ENCODE measurements at regions not wholly inside any gene's neighbourhood (a gene's known extent, or its start where the extent isn't known, plus 50 kb on each side); places are given as distances from the start of the nearest gene placed in this dataset.

- no peak for DNase-seq
Observed at GRCh38 chr10:33808475-33808874, 474.0 kb upstream of the NRP1 start.

DNA sequence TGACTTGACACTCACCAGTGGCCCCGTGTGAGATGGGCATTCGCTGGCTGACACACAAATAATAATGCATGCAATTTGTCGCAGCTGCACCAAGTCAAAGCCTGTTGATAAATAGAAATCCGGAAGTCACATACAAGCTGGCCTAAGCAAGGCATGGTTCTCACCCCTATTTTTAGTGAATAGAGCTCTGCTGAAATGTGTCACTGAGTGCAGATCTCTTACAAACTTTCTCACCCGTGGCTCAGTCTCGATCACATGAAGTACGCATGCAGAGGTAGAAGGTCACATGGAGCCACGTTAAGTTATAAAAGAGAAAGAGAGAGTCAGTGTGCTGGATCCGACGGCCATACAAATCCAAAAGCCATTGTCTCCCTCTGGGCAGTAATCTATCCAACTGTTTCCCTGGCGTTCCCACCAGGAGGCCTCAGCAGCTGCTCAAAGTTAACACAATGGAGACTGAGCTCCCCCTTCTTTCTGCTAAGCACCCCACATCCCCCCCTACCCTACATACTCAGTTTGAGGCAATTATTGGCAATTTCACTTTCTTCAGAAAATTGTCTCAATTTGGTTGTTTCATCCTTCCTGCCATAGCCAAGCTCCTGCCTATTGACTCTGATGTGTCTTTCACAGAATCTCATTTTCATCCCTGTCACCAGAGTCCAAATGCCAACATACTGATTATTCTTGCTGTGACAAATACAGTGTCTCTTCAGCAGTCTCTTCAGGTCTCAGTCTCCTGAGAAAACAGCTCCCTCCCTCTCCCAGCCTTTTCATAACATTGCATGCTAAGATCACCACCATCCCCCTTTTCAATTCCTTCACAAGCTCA, 473.3 kb upstream of the NRP1 start:
- DNase-seq = no peak

DNA sequence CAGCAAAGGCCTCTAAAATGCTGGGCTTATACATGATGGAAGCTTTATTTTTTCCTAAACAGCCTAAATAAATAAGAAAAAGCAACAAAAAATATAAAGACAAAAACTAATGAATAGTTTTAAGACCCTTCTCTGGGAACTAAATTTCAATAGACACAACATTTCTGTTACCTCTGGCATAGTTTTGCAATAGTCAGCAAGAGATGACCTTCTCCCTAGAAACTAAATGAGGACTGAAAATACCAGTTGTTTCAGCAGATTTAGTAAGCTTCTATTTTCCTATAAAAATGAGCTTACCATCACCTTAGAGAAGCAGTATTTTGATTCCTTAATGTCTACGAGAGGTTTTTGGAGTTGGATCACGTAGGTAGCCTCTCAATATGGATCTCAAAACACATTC, 471.4 kb upstream of the NRP1 start:
- no peak for DNase-seq

- DNase-seq = no peak
Observed at GRCh38 chr10:33804584-33804983, 470.1 kb upstream of the NRP1 start.

GRCh38 chr10:33803248-33803647, 468.8 kb upstream of the NRP1 start:
- no peak for DNase-seq

DNA sequence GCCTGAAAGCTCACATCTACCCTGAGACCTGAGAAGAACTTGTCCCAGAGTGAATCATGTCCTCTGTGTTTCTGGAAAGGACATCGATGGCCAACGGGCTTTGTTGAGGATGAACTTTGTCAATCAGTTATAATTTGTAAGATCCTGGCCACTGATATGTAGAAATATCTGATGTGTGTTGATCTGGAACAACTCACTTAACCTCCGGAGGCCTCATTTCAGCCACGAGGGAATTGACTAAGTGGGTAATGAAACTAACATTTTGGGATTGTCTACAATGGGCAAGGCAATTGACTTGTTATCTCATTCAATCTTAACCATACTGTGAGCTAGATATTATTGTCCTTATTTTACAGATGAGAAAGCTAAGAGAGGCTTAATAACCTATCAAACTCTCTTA, 468.1 kb upstream of the NRP1 start:
- DNase-seq = no peak

DNA sequence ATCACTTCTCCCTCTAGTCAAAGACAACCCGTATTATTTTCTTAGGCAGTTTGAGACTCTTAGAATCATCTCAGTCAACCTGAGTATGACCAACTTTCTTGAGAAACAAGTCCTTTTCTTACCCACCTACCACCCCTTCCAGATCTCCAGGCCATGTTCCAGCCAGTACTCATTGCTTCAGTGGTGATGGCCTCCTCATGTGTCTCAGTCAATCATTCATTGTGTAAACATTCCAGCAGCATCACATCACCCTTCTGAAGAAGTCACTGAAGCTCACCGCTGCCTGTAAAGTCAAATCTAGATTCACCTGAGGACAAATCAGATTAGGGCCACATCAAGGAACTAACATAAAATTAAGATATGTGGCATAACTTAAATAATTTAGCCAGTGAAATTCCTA, 467.2 kb upstream of the NRP1 start:
- DNase-seq = no peak

DNA sequence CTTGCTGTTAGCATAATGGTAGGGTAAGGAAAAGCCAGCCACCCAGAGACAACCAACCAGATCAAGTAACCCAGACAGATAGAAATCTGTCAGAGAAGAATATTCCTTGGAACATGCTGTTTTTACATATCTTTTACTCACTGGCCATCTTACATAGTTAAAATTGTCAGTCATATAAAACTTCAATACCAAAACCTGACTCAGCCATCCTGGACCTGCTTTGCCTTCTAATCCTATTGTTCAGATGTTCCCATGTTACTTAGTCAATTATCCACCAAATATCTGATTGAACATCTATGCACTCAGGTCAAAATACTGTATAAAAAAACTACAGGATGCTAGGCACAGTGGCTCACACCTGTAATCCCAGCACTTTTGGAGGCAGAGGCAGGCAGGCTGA, 466.5 kb upstream of the NRP1 start:
- DNase-seq = no peak

GRCh38 chr10:33800545-33800944, 466.1 kb upstream of the NRP1 start:
- DNase-seq = no peak

DNA sequence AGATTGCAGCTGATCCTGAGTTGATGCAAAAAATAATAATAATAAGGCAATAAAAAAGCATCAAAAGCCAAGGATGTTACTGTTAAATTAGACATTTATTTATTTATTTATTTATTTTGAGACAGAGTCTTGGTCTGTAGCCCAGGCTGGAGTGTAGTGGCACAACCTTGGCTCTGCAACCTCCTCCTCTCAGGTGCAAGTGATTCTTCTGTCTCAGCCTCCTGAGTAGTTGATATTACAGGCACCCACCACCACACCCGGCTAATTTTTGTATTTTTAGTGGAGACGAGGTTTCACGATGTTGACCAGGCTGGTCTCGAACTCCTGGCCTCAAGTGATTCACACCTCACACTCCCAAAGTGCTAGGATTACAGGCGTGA, 465.5 kb upstream of the NRP1 start:
- DNase-seq = no peak

- no peak for DNase-seq
Observed at GRCh38 chr10:33799281-33799943, 464.9 kb upstream of the NRP1 start.

DNA sequence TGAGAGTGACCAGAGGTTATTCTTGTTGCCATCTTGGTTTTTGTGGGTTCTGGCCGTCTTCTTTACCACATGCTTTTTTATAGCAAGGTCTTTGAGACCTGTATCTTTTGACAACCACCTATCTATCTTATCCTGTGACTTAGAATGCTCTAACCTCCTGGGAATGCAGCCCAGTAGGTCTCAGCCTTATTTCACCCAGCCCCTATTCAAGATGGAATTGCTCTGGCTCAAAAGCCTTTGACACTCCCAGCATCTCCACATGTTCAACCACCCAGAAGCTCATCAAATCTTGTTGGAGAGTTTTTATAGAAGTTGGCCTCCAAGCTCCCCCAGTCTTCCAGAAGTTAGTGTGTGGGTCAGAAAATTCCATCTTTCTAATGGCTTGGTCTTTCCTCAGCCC, 464.3 kb upstream of the NRP1 start:
- DNase-seq = no peak

DNA sequence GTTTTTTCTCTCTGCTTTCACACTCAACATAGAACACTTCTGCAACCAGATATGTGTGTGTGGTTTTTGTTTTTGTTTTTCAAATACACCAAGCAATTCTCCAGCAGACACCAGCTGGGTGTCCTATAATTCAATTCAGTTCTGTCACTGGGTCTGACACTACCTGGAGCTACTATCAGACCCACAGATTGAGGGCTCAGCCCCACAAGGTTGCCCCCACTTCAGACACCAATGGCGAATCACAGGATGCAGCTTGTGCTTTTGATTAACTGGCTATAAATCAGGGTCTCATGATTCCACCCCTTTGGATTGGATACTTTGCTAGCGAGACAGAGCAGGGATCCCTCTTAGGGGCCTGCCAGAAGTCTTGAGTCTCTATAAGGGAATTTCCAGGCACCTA, 462.2 kb upstream of the NRP1 start:
- DNase-seq = no peak

GRCh38 chr10:33795529-33795928, 461.1 kb upstream of the NRP1 start:
- DNase-seq = no peak

DNA sequence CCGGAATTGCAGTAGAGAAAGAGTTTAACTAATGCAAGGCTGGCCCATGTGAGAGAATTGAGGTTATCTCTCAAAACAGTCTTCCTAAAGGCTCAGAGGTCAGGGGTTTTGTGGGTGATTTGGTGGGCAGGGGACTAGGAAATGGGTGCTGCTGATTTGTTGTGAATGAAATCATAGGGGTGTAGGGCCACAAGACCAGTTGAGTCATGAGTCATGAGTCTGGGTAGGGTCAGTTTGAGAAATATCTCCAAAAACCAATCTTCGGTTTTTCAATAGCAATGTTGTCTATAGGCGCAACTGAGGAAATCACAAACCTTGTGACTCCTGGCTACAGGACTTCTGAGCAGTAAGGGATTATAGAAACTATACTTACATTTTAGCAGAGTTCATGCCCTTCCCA, 460.0 kb upstream of the NRP1 start:
- DNase-seq = no peak

DNA sequence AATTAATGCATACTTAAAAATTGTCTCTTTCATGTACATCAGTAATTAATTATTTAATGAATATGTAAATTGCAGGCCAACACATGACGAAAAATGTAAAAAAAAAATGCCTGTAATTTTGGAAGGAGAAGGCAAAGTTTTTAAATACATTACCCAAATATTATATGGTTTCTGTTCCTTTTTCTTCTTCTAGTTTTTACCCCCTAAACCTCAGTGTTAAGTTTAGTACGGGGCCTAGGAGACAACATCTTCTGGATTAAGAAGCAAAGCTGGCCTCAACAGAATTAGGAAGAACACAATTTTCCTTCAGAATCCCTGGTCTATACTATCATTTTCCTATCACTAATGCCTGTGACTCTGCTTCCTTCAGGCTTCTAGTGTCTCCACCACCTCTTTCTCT, 459.3 kb upstream of the NRP1 start:
- no peak for DNase-seq

DNA sequence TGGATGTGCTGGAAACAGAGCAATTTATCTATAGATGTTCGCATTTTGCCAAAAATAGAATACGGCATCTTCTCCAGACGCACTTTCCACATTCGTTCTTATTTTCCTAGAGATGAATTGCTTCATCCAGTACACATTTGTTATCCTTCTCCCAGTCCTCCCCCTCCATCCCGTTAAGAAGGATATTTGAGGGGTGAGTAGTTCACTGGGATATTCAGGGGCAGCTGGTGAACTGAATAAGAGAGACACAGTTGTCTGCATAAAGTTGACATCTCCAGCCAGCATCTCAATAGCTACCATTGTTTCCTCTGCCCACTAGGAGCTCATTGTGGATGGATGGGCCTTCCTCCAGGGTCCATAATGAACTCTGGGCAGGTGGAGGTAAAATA, 456.8 kb upstream of the NRP1 start:
- DNase-seq = no peak

DNA sequence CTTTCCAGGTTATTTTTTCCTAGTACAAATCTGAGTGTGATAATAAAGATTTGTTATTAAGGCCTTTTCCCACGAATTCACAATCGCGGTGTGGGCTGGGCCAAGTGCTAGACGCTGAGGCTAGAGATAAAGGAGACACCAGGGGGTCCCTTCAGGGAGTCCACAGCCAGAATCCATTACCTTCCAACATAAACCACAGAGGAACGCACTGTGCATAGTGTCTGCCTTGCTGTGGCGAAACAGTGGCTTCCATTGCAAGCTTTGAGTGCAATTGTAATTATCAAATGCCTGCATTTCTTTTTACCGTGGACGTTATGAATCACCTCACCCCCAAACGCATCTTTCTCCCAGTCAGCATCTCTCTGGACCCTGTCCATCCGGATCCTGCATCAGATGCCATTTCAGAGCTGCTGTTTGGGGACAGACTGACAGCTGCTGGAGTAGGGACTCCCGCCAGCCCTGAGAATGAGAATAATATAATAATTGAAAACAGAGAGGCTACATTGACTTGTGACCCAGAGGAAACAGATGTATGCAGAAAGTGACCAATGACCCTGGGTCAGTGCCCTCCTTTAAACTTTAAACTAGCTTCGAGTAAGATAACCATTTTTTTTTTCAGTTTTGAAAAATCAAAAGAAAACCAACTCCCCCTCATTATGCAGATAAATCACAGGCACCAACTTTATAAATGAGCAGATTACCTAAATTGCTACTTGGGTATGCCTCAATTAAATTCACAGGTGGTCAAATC, 456.2 kb upstream of the NRP1 start:
- no peak for DNase-seq

DNA sequence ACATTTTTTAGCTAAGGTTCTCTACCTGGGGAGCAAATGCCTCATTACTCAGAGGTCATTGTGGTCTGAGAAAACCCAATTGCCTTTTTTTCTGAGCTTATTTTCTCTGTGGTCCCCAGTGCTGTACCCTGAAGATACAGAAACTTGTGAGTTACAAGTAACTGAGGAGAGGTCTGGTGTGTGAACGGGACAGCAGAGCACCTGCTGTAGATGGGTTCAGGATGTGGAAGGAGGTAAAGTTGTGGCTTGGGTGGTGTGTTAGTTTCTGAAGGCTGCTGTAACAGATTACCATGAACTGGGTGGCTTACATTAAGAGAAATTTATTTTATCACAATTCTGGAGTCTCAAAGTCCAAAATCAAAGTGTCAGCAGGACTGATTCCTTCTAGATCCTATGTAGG, 449.1 kb upstream of the NRP1 start:
- no peak for DNase-seq

GRCh38 chr10:33783078-33783477, 448.6 kb upstream of the NRP1 start:
- DNase-seq = no peak

GRCh38 chr10:33781606-33782395, 447.3 kb upstream of the NRP1 start:
- DNase-seq = no peak

GRCh38 chr10:33780961-33781360, 446.5 kb upstream of the NRP1 start:
- DNase-seq = no peak

GRCh38 chr10:33777223-33777622, 442.8 kb upstream of the NRP1 start:
- no peak for DNase-seq

All from hematopoietic multipotent progenitor cell treated with erythropoietin and hydrocortisone succinate and interleukin-3 and kit ligand, for 4 days (in vitro differentiated cells).